ENCODE measurements at regions not wholly inside any gene's neighbourhood (a gene's known extent, or its start where the extent isn't known, plus 50 kb on each side); places are given as distances from the start of the nearest gene placed in this dataset.

DNA sequence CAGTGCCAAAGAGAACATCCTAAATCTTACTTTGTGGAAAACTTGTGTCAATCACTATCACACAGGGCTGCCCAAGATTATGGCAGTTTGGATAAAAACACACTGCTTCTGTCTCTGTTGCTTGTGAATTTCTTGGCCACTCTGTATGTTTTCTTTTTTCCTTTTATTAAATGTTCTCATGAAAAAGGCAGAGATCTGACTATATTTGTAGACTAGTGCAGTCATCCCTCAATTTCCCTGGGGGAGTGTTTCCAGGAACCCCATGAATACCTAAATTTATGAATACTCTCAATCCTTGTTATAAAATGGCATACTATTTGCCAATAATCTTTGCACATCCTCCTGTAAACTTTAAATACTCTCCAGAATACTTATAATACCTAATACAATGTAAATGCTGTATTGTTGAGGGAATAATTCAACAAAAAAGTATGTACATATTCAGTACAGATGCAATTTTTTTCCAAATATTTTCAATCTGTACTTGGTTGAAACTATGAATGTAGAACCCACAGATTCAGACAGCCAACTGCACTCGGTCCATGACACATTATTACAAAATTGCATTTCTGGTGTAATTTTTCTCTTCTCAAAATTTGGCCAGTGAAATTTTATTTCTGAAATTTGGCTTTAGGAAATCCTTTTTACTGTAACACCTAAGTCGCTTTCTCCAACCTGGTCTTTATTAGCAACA, 391.9 kb upstream of the PRR16 start:
- H2AFZ ChIP-seq (ENCODE audit: low read length) = no peak overlapping the region
- DNase-seq (ENCODE audit: low spot score) = no peak
- no peaks in the 10 kb centered on the region for H3K9me3 ChIP-seq (ENCODE audit: low read length)
- ChIA-PET CTCF (ENCODE audit: unreplicated experiment) (no interaction called here), POLR2A (no interaction called here)
- no peak overlapping the region for H3K4me3 ChIP-seq (ENCODE audit: low read depth, low read length, poor library complexity, severe bottlenecking)
- no TSS peak for BruUV-seq (replicated peaks)
- H3K79me2 ChIP-seq (ENCODE audit: insufficient read depth, low read depth, low read length) = no peaks in the 10 kb centered on the region
- no peaks in the 10 kb centered on the region for H3K9me2 ChIP-seq (ENCODE audit: insufficient read depth, low read length)
- H3K27ac ChIP-seq (ENCODE audit: low read depth, low read length, poor library complexity, severe bottlenecking) = no peak overlapping the region
- TF ChIP-seq, protein P1, sequence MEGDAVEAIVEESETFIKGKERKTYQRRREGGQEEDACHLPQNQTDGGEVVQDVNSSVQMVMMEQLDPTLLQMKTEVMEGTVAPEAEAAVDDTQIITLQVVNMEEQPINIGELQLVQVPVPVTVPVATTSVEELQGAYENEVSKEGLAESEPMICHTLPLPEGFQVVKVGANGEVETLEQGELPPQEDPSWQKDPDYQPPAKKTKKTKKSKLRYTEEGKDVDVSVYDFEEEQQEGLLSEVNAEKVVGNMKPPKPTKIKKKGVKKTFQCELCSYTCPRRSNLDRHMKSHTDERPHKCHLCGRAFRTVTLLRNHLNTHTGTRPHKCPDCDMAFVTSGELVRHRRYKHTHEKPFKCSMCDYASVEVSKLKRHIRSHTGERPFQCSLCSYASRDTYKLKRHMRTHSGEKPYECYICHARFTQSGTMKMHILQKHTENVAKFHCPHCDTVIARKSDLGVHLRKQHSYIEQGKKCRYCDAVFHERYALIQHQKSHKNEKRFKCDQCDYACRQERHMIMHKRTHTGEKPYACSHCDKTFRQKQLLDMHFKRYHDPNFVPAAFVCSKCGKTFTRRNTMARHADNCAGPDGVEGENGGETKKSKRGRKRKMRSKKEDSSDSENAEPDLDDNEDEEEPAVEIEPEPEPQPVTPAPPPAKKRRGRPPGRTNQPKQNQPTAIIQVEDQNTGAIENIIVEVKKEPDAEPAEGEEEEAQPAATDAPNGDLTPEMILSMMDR (conservative IDR thresholded peaks at IDR 0.05; ENCODE audit: low read length) = no peak
- no peak for TF ChIP-seq EZH2phosphoT487 (IDR thresholded peaks at IDR 0.05; ENCODE audit: borderline replicate concordance, low read depth, low read length)
- H3K36me3 ChIP-seq (ENCODE audit: insufficient read depth, low read length) = no peaks in the 10 kb centered on the region
- H3K4me2 ChIP-seq (ENCODE audit: low read length) = no peak overlapping the region
- no peaks in the 10 kb centered on the region for H4K20me1 ChIP-seq (ENCODE audit: insufficient read depth, low read length)
- intact Hi-C loops (cut with micrococcal nuclease; ENCODE audit: unreplicated experiment) = no loop called here
- no peaks in the 10 kb centered on the region for H3K4me1 ChIP-seq (ENCODE audit: insufficient read depth, low read length, poor library complexity, severe bottlenecking)

DNA sequence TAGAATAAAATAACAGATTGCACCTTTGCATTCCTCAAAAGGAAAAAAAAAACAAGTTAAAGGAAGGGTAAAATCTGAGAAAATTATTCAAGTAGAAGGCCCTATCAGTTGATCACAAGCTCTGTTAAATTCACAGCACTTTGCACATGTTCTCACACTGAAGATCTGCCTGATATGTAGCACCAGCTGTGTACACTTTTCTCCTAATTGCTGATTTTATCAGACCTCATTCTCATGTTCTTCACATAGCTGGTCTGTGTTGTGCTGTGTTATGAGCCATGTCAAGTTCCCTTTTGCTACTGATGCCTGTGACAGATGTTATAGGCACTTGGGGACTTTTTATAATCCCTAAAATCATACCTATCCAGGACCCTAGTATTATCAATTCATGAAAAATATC, 390.4 kb upstream of the PRR16 start:
- H3K79me2 ChIP-seq (ENCODE audit: insufficient read depth, low read depth, low read length) = no peaks in the 10 kb centered on the region
- no peak overlapping the region for H2AFZ ChIP-seq (ENCODE audit: low read length)
- no peaks in the 10 kb centered on the region for H3K4me1 ChIP-seq (ENCODE audit: insufficient read depth, low read length, poor library complexity, severe bottlenecking)
- H3K36me3 ChIP-seq (ENCODE audit: insufficient read depth, low read length) = no peaks in the 10 kb centered on the region
- no peaks in the 10 kb centered on the region for H4K20me1 ChIP-seq (ENCODE audit: insufficient read depth, low read length)
- ChIA-PET POLR2A (interaction anchor here (0.6 kb wide), 2 partner anchors 9 to 223 kb away, joined by 4 to 6 read pairs; no protein-coding TSS in a partner anchor), CTCF (ENCODE audit: unreplicated experiment) (no interaction called here)
- intact Hi-C loops (cut with micrococcal nuclease; ENCODE audit: unreplicated experiment) = no loop called here
- no peak overlapping the region for H3K4me2 ChIP-seq (ENCODE audit: low read length)
- H3K27ac ChIP-seq (ENCODE audit: low read depth, low read length, poor library complexity, severe bottlenecking) = no peak overlapping the region
- DNase-seq (ENCODE audit: low spot score) = no peak
- no peaks in the 10 kb centered on the region for H3K9me3 ChIP-seq (ENCODE audit: low read length)
- TF ChIP-seq EZH2phosphoT487 (IDR thresholded peaks at IDR 0.05; ENCODE audit: borderline replicate concordance, low read depth, low read length) = no peak
- TF ChIP-seq, protein P1 (conservative IDR thresholded peaks at IDR 0.05; ENCODE audit: low read length) = no peak
- no peaks in the 10 kb centered on the region for H3K9me2 ChIP-seq (ENCODE audit: insufficient read depth, low read length)
- no TSS peak for BruUV-seq (replicated peaks)
- H3K4me3 ChIP-seq (ENCODE audit: low read depth, low read length, poor library complexity, severe bottlenecking) = no peak overlapping the region

DNA sequence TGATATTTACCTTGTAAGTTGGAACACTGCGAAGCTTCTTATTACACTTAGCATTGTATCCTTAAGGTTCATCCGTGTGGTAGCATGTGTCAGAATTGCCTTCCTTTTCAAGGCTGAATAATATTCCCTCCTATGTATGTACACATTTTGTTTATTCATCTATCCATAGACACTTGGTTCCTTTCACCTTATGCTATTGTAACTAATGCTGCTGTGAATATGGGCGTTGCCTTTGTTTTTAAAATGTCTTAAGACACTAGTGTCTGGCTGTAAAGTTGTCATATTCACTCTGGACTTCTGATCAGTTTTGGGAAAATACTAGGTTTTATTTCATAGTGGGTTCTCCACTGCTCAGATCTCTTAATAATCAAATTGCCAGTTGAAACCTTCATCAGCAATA, 383.3 kb upstream of the PRR16 start:
- Histone ChIP-seq H3K36me3 (ENCODE audit: insufficient read depth, low read length) (no peaks in the 10 kb centered on the region), H3K79me2 (ENCODE audit: insufficient read depth, low read depth, low read length) (no peaks in the 10 kb centered on the region), H4K20me1 (ENCODE audit: insufficient read depth, low read length) (no peaks in the 10 kb centered on the region), H3K4me1 (ENCODE audit: insufficient read depth, low read length, poor library complexity, severe bottlenecking) (no peaks in the 10 kb centered on the region), H3K27ac (ENCODE audit: low read depth, low read length, poor library complexity, severe bottlenecking) (no peak overlapping the region), H3K4me3 (ENCODE audit: low read depth, low read length, poor library complexity, severe bottlenecking) (no peak overlapping the region), H3K9me2 (ENCODE audit: insufficient read depth, low read length) (no peaks in the 10 kb centered on the region), H3K4me2 (ENCODE audit: low read length) (no peak overlapping the region), H2AFZ (ENCODE audit: low read length) (no peak overlapping the region), H3K9me3 (ENCODE audit: low read length) (no peaks in the 10 kb centered on the region)
- TF ChIP-seq, protein P1 (conservative IDR thresholded peaks at IDR 0.05; ENCODE audit: low read length) = no peak
- no peak for TF ChIP-seq EZH2phosphoT487 (IDR thresholded peaks at IDR 0.05; ENCODE audit: borderline replicate concordance, low read depth, low read length)
- BruUV-seq (replicated peaks) = no TSS peak
- ChIA-PET POLR2A (interaction anchor here (1.2 kb wide), 1 partner anchor 19 kb away, joined by 4 read pairs; no protein-coding TSS in a partner anchor), CTCF (ENCODE audit: unreplicated experiment) (no interaction called here)
- intact Hi-C loops (cut with micrococcal nuclease; ENCODE audit: unreplicated experiment) = no loop called here
- no peak for DNase-seq (ENCODE audit: low spot score)

Measured in OCI-LY7 (cell line).